ENCODE measurements at regions not wholly inside any gene's neighbourhood (a gene's known extent, or its start where the extent isn't known, plus 50 kb on each side); places are given as distances from the start of the nearest gene placed in this dataset.
"Not testable (repeated sequence)": the region's sequence is repeated elsewhere in the genome, so short reads cannot be mapped to it uniquely, and the experiment has no call there.

GRCh38 chr5:175344331-175345195 lies 99.4 kb downstream of the DRD1 start:
- DNase-seq = no peak

GRCh38 chr5:175343308-175343707 lies 100.7 kb downstream of the DRD1 start:
- no peak for DNase-seq

- no peak for DNase-seq
These were observed 103.8 kb downstream of the DRD1 start for GRCh38 chr5:175340180-175340579.

GRCh38 chr5:175337680-175338079 lies 106.3 kb downstream of the DRD1 start:
- no peak for DNase-seq

- DNase-seq = no peak
These were observed 107.2 kb downstream of the DRD1 start for GRCh38 chr5:175336781-175337180.

- no peak for DNase-seq
These were observed 108.3 kb downstream of the DRD1 start for GRCh38 chr5:175335691-175336090.

GRCh38 chr5:175331173-175332036 lies 112.6 kb downstream of the DRD1 start:
- DNase-seq = not testable (repeated sequence)

- no peak for DNase-seq
These were observed 114.0 kb downstream of the DRD1 start for GRCh38 chr5:175329976-175330375.

- DNase-seq = no peak
These were observed 115.3 kb downstream of the DRD1 start for GRCh38 chr5:175328687-175329086.

GRCh38 chr5:175328176-175328575 lies 115.8 kb downstream of the DRD1 start:
- DNase-seq = no peak

- no peak for DNase-seq
These were observed 118.3 kb downstream of the DRD1 start for GRCh38 chr5:175325681-175326080.

GRCh38 chr5:175321927-175322532 lies 122.0 kb downstream of the DRD1 start:
- DNase-seq = no peak

- no peak for DNase-seq
These were observed 124.8 kb downstream of the DRD1 start for GRCh38 chr5:175319199-175319598.

GRCh38 chr5:175317872-175318271 lies 126.1 kb downstream of the DRD1 start:
- DNase-seq = no peak

GRCh38 chr5:175309218-175309810 lies 134.7 kb downstream of the DRD1 start:
- DNase-seq = no peak

GRCh38 chr5:175308701-175309100 lies 135.3 kb downstream of the DRD1 start:
- no peak for DNase-seq

- DNase-seq = no peak
These were observed 137.6 kb downstream of the DRD1 start for GRCh38 chr5:175306381-175306780.

- no peak for DNase-seq
These were observed 138.7 kb downstream of the DRD1 start for GRCh38 chr5:175305251-175305650.

- DNase-seq = no peak
These were observed 153.6 kb downstream of the DRD1 start for GRCh38 chr5:175290379-175290778.

GRCh38 chr5:175288048-175288621 lies 155.8 kb downstream of the DRD1 start:
- DNase-seq = no peak

GRCh38 chr5:175286981-175287380 lies 157.0 kb downstream of the DRD1 start:
- no peak for DNase-seq

- DNase-seq = no peak
These were observed 158.7 kb downstream of the DRD1 start for GRCh38 chr5:175285261-175285660.

GRCh38 chr5:175284806-175285205 lies 159.2 kb downstream of the DRD1 start:
- DNase-seq = no peak
